GM19035 (cell line): ENCODE measurements at regions not wholly inside any gene's neighbourhood (a gene's known extent, or its start where the extent isn't known, plus 50 kb on each side); places are given as distances from the start of the nearest gene placed in this dataset.

ENCODE experiments used
- ATAC-seq: cut with Tn5 transposase; IDR thresholded peaks from one replicate; pipeline ENCODE4 v1.9.1; 2021; ENCODE audit not compliant: unreplicated experiment

GRCh38 chr6:140929121-140929520 lies 1203.6 kb upstream of the GJE1 start:
- no peak for ATAC-seq

GRCh38 chr6:140923048-140923447 lies 1209.7 kb upstream of the GJE1 start:
- ATAC-seq: no peak

- peak; percentile 75 for ATAC-seq
These were observed 1211.1 kb upstream of the GJE1 start for GRCh38 chr6:140921366-140922226.

GRCh38 chr6:140917911-140918310 lies 1214.8 kb upstream of the GJE1 start:
- no peak for ATAC-seq

- no peak for ATAC-seq
These were observed 1217.2 kb upstream of the GJE1 start for GRCh38 chr6:140915551-140915950.

- no peak for ATAC-seq
These were observed 1217.6 kb upstream of the GJE1 start for GRCh38 chr6:140915103-140915502.

GRCh38 chr6:140912686-140913085 lies 1220.0 kb upstream of the GJE1 start:
- ATAC-seq: no peak

- no peak for ATAC-seq
These were observed 1223.1 kb upstream of the GJE1 start for GRCh38 chr6:140909625-140910024.

- no peak for ATAC-seq
These were observed 1223.6 kb upstream of the GJE1 start for GRCh38 chr6:140909156-140909555.

- no peak for ATAC-seq
These were observed 1224.2 kb upstream of the GJE1 start for GRCh38 chr6:140908505-140908904.

- ATAC-seq: no peak
These were observed 1225.5 kb upstream of the GJE1 start for GRCh38 chr6:140907235-140907634.

- ATAC-seq: no peak
These were observed 1227.0 kb upstream of the GJE1 start for GRCh38 chr6:140905724-140906123.

- ATAC-seq: no peak
These were observed 1227.7 kb upstream of the GJE1 start for GRCh38 chr6:140905050-140905449.

- no peak for ATAC-seq
These were observed 1234.7 kb upstream of the GJE1 start for GRCh38 chr6:140897804-140898573.

GRCh38 chr6:140897349-140897748 lies 1235.4 kb upstream of the GJE1 start:
- no peak for ATAC-seq

GRCh38 chr6:140893432-140893831 lies 1239.3 kb upstream of the GJE1 start:
- ATAC-seq: no peak

- no peak for ATAC-seq
These were observed 1252.8 kb upstream of the GJE1 start for GRCh38 chr6:140879946-140880345.

GRCh38 chr6:140874066-140874465 lies 1258.7 kb upstream of the GJE1 start:
- ATAC-seq: no peak

GRCh38 chr6:140872885-140873284 lies 1259.8 kb upstream of the GJE1 start:
- no peak for ATAC-seq

- ATAC-seq: no peak
These were observed 1260.8 kb upstream of the GJE1 start for GRCh38 chr6:140871911-140872310.

GRCh38 chr6:140867336-140867735 lies 1265.4 kb upstream of the GJE1 start:
- ATAC-seq: no peak

GRCh38 chr6:140858381-140858971 lies 1274.2 kb upstream of the GJE1 start:
- no peak for ATAC-seq
